Panc1 (cell line): ENCODE measurements at regions not wholly inside any gene's neighbourhood (a gene's known extent, or its start where the extent isn't known, plus 50 kb on each side); places are given as distances from the start of the nearest gene placed in this dataset.

Experiments used
- ATAC-seq: fragments of 200-7000 bp; cut with Tn5 transposase; 2 replicates; pipeline ENCODE4 v1.9.1; 2020; ENCODE audit warnings: mild to moderate bottlenecking, moderate library complexity
- BruUV-seq: library from RNA; stranded (reverse); fragments of 400-500 nt; replicated peaks from 2 replicates; lab custom pipeline; 2021; lab: Mats Ljungman, UMichigan
- CTCF ChIA-PET: fragments of 300-600 bp; sonication (Branson Sonifier 250); formaldehyde crosslinking; loops from one replicate; lab custom pipeline; 2022; ENCODE audit warnings: antibody characterized with exemption; lab: Charles Lee
- POLR2A ChIA-PET: fragments of 300-600 bp; sonication (Branson Sonifier 250); formaldehyde crosslinking; loops from one replicate; lab custom pipeline; 2022; ENCODE audit warnings: antibody characterized with exemption; lab: Charles Lee
- DNase-seq: peaks from one replicate; pipeline ENCODE4 v3.0.0-alpha.2; 2010; ENCODE audit warnings: low read depth, low spot score
- H3K27ac ChIP-seq: 2 replicates; pipeline ENCODE4 v1.5.1; 2011; ENCODE audit warnings: mild to moderate bottlenecking, low read length, inconsistent platforms
- H3K27me3 ChIP-seq: fragments of 200-500 bp; sonication (Bioruptor generic); 2 replicates; pipeline ENCODE4 v1.6.0; 2014; ENCODE audit warnings: low read length, inconsistent platforms; ENCODE audit not compliant: control insufficient read depth, insufficient read depth
- H3K36me3 ChIP-seq: fragments of 200-500 bp; sonication (Bioruptor generic); 2 replicates; pipeline ENCODE4 v1.5.1; 2014; ENCODE audit warnings: inconsistent platforms, mild to moderate bottlenecking, low read length, moderate library complexity; ENCODE audit not compliant: control insufficient read depth, insufficient read depth
- H3K4me1 ChIP-seq: 2 replicates; pipeline ENCODE4 v1.5.1; 2011; ENCODE audit warnings: inconsistent platforms, mild to moderate bottlenecking, low read length, moderate library complexity; ENCODE audit not compliant: control insufficient read depth, insufficient read depth
- H3K4me3 ChIP-seq, 2 experiments: 2 replicates each; pipeline ENCODE4 v1.5.1; 2011 to 2012; ENCODE audit warnings: low read depth in 2 of 2, low read length in 2 of 2, mild to moderate bottlenecking in 2 of 2, inconsistent platforms in 1 of 2, moderate library complexity in 1 of 2
- H3K9me3 ChIP-seq: fragments of 200-500 bp; sonication (Bioruptor generic); 2 replicates; pipeline ENCODE4 v1.5.1; 2014; ENCODE audit warnings: low read depth, mild to moderate bottlenecking, inconsistent platforms, low read length, moderate library complexity; ENCODE audit not compliant: control insufficient read depth, insufficient read depth
- CTCF ChIP-seq: fragments of 450-650 bp; IDR thresholded peaks from 2 replicates; pipeline ENCODE4 v1.5.1; 2017; ENCODE audit warnings: mild to moderate bottlenecking
- POLR2AphosphoS5 ChIP-seq: IDR thresholded peaks from 2 replicates; pipeline ENCODE4 v1.6.1; 2012; ENCODE audit warnings: mild to moderate bottlenecking, low read depth, low read length, moderate library complexity
- REST ChIP-seq, 2 experiments: IDR thresholded peaks; 2 replicates each; pipeline ENCODE4 v1.6.1; 2011 to 2012; ENCODE audit warnings: low read depth in 2 of 2, control low read depth in 1 of 2, low read length in 1 of 2, mild to moderate bottlenecking in 1 of 2, moderate library complexity in 1 of 2; ENCODE audit not compliant: insufficient read depth in 1 of 2
- SIN3A ChIP-seq: IDR thresholded peaks from 2 replicates; pipeline ENCODE4 v1.6.1; 2012; ENCODE audit warnings: low read depth, mild to moderate bottlenecking, low read length, moderate library complexity, borderline replicate concordance; ENCODE audit not compliant: insufficient read depth
- TCF7L2 ChIP-seq: IDR thresholded peaks from 2 replicates; pipeline ENCODE4 v1.6.1; 2011; ENCODE audit warnings: mild to moderate bottlenecking, low read depth, low read length, inconsistent platforms
- in situ Hi-C: cut with HindIII; loops from 2 replicates; pipeline ENCODE4 v1.10.0; 2016; ENCODE audit warnings: low sequenced_read_pairs, low pct_unique_long_range_greater_than_20kb
- intact Hi-C: fragments of 100-400 bp; cut with micrococcal nuclease; formaldehyde crosslinking; loops from one replicate; pipeline ENCODE4 v1.10.0; 2022; ENCODE audit not compliant: unreplicated experiment

- no peaks in the 10 kb centered on the region for H3K9me3 ChIP-seq
- TF ChIP-seq SIN3A (no peak), TCF7L2 (no peak), CTCF (no peak), REST (IDR thresholded peaks at IDR 0.05; ENCODE audit: insufficient read depth in 1 of 2, low read depth in 2 of 2, low read length in 1 of 2) (no peak), POLR2AphosphoS5 (no peak)
- intact Hi-C loops (no loop called here), in situ Hi-C loops (no loop called here)
- no peak overlapping the region for H3K27ac ChIP-seq
- H3K27me3 ChIP-seq: no peaks in the 10 kb centered on the region; the same call in 1 of the 2 replicates
- ATAC-seq: no peak
- POLR2A ChIA-PET: interaction anchor here (0.6 kb wide), 1 partner anchor 1065 kb away, joined by 3 read pairs; no protein-coding TSS in a partner anchor
- no TSS peak for BruUV-seq
- DNase-seq: no peak
- no peaks in the 10 kb centered on the region for H3K4me1 ChIP-seq
- no peaks in the 10 kb centered on the region for H3K36me3 ChIP-seq
- CTCF ChIA-PET: no interaction called here
- H3K4me3 ChIP-seq: no peak overlapping the region
Observed at GRCh38 chr9:135010921-135011320, 76.5 kb upstream of the OLFM1 start.

GRCh38 chr9:135012166-135012565, 75.3 kb upstream of the OLFM1 start:
- no TSS peak for BruUV-seq

More at GRCh38 chr9:135012166-135012565, 75.3 kb upstream of the OLFM1 start:
- no peaks in the 10 kb centered on the region for H3K36me3 ChIP-seq
- ATAC-seq (no peak), DNase-seq (no peak)
- H3K27me3 ChIP-seq: no peaks in the 10 kb centered on the region; the same call in 1 of the 2 replicates
- no peak overlapping the region for H3K4me3 ChIP-seq
- H3K27ac ChIP-seq: no peak overlapping the region
- TF ChIP-seq TCF7L2 (no peak), REST (IDR thresholded peaks at IDR 0.05; ENCODE audit: insufficient read depth in 1 of 2, low read depth in 2 of 2, low read length in 1 of 2) (no peak), SIN3A (no peak), CTCF (no peak), POLR2AphosphoS5 (no peak)
- H3K9me3 ChIP-seq: no peaks in the 10 kb centered on the region
- POLR2A ChIA-PET: no interaction called here
- in situ Hi-C loops: no loop called here
- CTCF ChIA-PET: no interaction called here
- H3K4me1 ChIP-seq: no peaks in the 10 kb centered on the region
- intact Hi-C loops: no loop called here
